NCI-H82 treated with DMSO at 0.1 percent for 48 hours (cell line): ENCODE measurements at regions not wholly inside any gene's neighbourhood (a gene's known extent, or its start where the extent isn't known, plus 50 kb on each side); places are given as distances from the start of the nearest gene placed in this dataset.
"Not testable (repeated sequence)": the region's sequence is repeated elsewhere in the genome, so short reads cannot be mapped to it uniquely, and the experiment has no call there.

Experiments used
- DNase-seq: peaks from one replicate; lab custom pipeline; 2025; ENCODE audit not compliant: unreplicated experiment; lab: John Stamatoyannopoulos, UW

DNA sequence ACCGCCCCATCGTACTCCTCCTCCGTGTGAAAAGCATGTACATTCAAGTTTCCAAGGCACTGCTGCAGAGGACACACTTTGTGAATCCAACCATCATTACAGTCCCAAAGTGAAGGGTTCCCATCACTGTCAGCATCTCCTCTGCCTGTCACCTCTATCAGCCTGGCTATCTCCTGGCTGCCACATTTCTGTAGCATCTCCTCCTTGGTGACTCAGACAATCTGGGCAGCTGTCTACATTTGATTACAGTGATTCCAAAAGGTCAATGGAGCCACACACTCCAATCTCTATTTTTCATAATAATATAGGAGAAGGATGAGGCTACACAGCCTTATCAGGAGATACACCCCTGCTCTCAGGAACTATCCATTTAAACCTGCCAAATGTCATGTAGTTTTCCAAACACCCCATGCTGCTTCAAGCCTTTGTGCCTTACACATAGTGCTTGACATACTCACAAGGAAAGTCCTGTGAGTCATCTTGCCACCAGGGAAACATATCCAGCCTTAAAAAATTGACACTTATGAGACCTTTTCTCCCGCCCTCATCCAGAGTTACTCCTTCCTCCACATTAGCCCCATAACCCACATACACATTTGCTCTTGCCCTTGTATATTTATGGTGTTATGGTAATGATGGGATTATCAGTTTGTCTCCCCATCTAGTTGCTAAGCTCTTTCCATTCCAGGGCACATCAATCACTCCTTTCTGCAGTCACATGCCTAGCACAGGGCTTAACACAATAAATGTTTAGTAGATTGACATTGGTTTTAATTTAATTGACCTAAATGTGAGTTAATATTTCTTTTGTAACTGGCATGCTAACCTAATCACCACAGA, 250.1 kb upstream of the CDH5 start:
- DNase-seq, result peak; percentile 73

DNA sequence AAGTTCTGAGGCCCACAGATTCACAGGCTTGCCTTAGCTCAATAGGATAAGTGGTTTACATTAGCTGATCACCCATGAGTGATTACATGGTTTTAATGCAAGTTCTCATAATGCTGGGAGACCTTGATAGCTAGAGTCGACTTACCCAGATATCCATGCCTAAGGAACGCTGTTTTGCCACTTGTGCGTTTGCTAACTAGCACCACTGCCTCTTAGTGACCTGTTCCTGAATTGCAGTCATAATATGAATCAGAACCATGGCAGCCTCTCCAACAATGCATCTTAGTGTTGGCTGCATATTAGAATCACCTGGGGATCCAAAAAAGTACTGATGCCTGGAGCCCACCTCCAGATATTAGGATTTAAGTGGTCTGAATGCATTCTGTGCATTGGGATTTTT, 251.1 kb upstream of the CDH5 start:
- DNase-seq, result peak; percentile 46

DNA sequence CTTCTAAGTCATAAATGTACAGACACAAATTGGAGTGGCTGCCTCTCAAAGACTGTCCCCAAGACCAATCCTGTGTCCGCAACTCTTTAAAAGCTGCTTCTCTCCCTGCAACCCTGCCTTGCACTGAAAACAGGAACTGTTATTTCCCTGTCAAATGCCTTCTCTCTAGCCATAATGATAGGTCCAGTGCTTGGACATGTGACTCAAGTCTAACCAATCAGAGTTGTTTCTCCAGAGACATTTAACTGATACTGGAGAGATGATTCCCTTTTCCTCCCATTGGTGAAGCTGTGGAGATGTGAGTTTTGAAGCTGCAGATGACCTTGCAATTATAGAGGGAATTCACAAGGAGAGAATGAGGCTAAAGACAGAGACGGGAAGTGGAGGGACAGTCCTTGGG, 253.3 kb upstream of the CDH5 start:
- no peak for DNase-seq

DNA sequence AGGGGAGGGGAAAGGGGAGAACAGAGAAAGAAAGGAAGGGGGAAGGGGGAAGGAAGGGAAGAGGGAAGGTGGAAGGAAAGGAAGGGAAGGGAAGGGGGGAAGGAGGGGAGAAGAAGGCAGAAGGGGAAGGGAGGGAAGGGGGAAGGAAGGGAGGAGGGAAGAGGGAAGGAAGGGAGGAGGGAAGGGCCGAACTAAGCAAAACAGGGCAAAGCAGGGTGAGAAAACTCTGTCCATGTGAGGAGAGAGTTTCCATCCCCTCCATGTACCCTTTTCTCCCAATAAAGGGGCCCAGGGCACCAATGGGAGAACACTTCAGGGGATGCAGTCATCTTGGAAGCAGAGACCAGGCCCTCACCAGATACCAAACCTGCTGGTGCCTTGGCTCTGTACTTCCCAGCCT, 256.8 kb upstream of the CDH5 start:
- DNase-seq, result no peak

DNA sequence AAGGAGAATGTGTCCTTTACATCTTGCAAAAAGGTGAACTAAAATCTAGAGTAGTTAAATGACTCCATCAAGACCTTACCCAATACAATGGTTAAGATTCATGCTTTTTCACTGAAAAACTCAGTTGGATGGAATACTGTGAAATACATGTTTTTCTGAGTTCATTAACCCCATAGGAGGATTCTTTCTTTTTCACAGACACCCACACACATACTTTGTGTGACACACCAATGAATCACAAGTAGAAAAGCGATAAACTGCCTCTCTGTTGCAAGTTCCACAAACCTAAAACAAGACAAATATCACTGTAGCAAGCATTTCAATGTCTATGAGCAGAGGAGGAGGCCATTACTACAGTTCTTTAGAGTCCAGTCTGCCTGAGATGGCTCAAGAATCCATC, 258.8 kb upstream of the CDH5 start:
- DNase-seq, result no peak

DNA sequence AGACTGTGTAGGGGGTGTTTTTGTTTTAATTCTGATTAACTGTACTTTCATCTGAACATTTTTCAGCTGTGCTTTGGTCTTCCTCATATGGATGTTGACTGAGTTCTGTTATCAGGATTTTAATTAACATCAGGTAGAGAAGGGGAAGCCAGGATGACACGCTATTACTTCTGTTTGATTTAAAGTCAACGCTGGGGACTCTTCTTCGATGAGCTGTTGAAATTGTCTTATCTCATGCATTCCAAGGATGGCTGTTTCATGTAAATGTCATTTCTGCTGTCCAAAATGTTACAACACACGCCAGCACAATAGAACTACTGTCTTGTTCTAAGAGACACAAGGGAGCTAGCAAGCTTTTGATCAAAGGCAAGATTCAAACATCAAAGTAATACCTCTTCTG, 263.3 kb upstream of the CDH5 start:
- no peak for DNase-seq

DNA sequence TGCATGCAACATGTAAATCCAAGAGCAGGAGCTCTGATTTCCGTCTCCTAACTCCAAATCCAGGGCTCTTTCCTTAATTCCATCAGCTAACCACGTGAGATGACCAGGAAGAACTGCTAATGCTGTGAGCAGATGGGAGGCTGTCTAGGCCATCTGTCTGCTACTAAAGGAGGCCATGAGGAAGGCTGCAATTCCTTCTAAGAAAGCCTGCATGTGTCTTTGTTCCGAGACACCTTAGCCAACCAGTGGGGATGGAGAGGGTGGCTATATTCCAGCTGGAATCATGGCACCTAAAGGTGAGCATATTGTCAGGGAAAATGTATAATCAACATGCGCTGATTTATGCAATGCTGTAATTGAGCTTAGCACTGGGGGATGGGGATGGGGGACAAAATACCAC, 267.2 kb upstream of the CDH5 start:
- DNase-seq, result peak; percentile 95

DNA sequence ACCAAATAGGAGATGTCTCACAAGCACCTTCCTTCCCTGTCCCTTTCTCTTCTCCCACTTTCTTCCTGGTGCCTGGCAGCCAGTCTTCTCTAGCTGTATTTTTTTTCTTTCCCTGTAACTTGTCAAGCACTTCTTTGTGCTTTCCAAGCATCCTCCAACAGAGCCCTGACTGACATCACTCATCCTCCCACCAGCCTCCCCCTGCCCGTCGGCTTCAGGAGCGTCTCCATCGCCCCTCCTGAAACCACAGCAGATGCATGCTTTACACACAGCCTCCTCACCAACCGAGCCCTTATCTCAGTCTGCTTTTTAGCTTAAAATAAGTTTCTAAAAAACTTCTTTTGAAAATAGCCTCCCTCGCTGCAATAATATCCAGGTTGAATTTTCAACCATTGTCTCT, 268.7 kb upstream of the CDH5 start:
- no peak for DNase-seq

DNA sequence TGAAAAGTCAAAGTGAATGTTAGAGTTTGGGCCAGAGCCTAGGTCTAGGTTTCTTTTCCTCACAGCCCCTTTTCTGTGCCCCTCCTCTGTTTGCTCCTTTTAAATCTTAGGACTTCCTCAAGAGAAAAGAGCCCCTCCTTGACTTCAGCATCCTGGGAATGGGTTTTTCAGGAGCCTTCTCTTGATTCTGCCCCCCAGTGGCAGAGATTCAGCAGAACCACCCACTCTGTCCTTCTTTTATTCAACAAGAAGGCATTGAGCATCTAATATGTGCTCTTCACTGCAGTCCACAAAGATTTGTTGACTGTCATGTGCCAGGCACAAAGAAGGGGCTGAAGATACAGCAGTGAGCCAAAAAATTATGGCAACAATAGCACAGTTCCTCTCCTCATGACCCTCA, 270.8 kb upstream of the CDH5 start:
- no peak for DNase-seq

DNA sequence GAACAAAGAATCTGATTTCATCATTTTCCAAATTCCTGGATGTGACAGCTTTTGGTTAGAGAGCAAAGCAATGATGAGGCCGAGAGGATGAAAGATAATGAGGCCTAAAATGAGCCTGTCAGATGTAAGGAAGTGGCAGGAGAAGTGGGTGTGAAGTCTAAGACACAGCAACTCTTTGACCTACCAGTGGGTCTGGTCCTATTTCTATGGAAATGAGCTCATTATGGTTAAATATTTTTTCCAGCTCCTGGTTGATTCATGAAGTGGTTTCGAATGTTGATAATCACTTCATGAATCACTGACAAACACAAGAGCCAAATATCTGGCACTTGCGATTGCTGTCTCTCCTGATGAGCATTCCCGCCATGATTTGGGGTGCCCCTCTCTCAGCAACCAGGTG, 273.3 kb upstream of the CDH5 start:
- no peak for DNase-seq

DNA sequence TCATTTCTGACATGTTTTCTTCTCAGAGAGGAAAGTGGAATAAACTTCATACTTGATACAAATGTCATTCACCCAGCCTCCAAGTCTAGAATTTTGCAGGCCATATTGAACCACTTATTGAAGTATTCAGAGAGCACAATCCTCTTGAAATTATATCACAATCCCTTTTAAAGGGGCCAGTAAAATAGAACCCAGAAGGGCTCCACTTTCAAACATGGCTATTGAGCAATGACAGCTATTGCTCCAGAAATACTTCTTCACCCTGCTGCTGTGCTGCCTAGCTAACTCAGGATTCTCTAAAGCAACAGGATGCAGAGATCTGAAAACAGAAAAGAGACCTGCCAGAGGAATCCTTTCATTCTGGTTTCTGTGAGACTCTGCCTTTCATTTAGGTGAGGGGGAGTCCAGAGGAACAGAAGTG, 275.0 kb upstream of the CDH5 start:
- DNase-seq, result no peak

DNA sequence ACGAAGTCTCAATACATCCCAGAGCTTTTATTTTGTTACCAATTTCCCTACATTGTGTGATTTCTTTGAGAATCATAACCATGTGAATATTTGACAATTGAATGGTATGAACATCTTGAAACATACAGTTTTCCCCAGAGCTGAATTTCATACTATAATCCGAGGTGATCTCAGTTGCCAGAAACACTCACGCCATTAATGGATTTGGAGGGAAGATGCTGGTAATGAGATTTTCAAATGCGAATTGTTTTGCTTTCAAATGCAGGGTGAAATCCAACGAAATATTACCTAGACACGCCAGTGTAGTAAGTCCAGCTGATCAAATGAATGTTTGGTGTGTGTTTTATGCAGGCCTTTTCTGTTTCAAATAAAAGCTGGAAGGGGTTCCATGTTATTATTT, 277.8 kb upstream of the CDH5 start:
- DNase-seq, result no peak

DNA sequence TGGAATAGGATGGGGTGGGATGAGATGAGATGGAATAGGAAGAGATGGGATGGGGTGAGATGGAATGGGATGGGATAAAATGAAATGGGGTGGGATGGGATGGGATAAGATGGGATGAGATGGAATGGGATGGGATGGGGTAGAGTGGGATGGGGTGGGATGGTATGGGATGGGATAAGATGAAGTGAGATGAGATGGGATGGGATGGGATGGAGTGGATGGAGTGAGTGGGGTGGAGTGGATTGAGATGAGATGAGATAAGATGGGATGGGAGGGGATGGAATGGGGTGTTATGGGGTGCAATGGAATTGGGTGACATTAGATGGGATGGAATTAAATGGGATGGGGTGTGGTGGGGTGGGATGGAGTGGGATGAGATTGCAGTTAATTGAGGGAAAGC, 279.2 kb upstream of the CDH5 start:
- no peak for DNase-seq

DNA sequence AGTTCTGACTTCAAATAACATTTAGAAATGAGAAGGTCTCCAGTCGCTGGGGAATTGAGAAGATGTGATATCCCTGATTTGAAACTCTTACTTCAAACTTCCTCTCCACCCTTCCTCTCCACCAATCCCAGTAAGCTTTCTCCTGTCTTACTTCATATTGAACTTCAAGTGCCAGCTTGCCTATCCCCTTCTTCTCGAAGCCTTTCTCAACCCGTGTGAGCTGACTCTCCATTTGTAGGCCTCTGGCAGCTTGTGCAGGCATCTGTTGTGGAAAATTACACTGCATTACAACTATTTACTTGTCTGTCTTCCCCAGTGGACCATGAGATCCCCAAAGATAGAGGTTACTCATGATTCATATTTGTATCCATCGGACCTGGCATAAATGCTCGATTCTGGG, 280.8 kb upstream of the CDH5 start:
- no peak for DNase-seq

DNA sequence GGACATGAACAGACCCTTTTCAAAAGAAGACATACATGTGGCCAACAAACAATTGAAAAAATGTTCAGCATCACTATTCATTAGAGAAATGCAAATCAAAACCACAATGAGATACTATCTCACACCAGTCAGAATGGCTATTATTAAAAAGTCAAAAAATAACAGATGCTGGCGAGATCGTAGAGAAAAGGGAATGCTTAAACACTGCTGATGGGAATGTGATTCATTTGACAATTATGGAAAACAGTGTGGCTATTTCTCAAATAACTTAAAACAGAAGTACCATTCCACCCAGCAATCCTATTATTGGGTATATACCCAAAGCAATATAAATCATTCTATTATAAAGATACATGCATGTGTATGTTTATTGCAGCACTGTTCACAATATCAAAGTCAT, 281.8 kb upstream of the CDH5 start:
- DNase-seq, result not testable (repeated sequence)

DNA sequence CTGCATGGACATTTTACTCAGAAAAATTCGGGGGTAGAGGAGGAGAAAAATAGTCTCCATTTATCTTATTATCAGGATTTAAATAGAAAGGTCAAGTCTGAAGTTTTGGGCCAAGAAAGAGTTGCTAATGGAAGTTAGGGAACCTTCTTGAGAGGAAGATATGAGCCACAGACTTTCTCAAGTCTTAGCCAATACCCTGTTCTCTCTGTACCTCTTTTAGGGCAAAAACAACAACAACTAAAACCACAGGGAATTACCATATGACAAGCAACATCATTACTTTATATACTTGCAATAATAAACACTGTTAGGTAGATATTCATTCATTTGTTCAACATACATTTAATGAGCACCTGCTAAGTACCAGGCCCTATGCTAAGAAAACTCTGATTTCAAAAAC, 282.2 kb upstream of the CDH5 start:
- no peak for DNase-seq

DNA sequence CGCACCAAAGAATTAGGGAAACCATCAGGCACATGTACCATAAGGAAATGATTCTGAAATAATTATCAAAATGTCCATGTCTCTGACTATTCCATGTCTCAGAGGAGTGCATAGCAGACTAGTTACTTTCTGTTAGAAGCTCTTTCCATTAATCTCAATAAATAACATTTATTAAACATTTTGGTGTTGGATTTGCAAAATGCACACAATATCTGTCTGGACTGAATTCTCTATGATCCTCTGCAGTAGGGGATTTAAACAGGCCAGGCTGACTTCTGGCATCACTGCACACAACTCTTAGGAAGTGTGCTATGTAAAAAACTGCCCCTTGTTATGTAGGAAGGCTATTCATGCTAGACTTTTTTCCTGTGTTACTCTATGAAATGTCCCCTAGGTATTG, 283.3 kb upstream of the CDH5 start:
- DNase-seq, result no peak

DNA sequence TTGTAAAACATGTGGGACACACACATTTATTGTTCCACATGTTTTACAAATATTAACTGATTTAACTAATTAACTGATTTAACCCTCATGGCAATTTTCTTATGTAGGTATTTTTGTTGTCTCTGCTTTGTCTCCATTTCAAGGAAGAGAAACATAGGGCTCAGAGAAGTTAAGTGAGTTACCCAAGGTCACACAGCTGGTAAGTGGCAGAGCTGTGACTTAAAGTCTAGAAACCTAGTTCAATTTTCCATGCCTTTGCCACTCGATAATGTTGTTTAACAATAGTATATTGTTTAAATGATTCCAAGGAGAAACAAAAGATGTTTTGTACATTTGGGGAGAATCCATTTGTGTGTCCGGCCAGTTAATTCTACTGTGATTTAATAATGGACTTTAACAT, 284.1 kb upstream of the CDH5 start:
- DNase-seq, result no peak

DNA sequence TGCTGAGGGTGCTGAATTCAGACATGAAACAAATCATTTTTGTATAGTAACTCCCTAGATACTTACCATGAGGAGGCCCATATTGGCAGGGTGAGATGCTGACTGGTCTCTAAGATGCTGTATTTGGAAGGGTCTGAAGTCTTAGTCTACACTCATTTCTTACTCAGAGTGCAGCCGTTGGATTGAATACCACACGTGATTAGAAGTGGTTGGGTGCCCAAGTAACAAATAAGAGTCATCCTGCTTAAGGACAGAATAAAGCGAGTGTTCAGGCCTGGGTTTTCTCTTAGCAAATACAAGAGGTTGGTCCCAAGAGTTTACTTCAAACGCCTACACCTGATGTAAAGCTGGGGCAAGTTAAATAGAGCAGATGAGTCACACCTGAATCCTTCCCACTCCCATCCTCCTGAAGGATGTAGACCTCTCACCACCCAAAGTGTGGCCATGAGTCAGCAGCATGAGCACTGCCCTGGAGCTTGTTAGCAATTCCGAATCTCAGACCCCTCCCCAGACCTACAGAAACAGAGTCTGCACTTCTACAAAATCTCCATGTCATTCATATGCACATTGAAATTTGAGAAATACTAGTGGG, 284.6 kb upstream of the CDH5 start:
- DNase-seq, result no peak

DNA sequence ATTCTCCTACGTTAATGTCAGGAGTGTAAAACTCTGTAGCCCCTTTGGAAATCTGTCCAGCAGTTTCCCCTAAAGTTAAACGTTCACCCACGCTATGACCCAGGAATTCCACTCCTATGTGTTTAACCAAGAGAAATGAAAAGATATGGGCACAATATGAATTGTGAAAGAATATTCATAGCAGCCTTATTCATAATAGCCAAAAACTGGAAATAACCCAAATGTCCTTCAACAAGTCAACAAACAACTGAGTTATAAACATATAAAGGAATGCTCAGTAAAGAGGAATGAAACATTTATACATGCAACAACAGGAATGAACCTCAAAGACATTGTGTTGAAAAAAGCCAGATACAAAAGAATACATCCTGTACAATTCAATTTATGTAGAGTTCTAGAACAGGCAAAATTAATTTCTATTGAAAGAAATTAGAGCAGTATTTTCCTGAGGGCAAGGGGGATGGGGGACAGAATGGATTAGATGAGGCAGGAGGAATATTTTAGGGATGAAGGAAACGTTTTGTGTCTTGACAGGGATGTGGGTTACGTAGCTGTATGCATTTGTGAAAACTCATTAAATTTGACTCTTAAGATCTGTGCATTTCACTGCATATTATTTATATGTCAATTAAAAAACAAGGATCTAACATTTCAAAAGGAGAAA, 286.7 kb upstream of the CDH5 start:
- DNase-seq, result no peak

DNA sequence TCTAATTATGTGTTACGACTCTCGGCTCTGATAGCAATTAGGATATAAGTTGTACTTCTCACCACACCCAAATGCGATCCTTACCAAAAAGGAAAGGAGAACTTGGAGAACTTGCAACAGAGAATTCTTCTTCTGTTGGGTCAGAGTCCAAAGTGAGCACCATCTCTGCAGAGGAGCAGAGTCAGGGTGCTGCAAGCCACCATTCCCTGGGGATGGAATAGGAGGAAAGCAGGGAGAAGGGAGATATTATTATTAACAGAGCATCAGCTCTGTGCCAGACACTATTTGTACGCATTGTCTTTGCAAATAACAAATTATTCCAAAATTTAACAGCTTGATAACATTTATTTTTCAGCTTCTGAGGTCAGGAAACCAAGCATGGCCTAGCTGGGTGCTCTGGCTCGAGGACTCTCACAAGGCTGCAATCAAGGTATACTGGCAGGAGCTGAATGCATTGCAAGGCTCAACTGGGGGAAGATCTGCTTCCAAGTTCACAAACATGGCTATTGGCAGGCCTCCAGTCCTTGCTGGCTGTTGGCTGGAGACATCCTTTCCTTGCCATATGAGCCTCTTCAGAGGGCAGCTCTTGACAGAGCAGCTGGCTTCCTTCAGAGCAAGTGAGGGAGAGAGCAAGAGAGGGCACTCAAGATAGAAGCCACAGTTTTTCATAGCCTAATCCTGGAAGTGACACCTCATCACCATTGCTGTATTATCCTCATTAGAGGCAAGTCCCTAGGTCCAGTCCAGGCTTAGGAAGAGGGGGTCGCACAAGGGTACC, 296.2 kb upstream of the CDH5 start:
- no peak for DNase-seq

DNA sequence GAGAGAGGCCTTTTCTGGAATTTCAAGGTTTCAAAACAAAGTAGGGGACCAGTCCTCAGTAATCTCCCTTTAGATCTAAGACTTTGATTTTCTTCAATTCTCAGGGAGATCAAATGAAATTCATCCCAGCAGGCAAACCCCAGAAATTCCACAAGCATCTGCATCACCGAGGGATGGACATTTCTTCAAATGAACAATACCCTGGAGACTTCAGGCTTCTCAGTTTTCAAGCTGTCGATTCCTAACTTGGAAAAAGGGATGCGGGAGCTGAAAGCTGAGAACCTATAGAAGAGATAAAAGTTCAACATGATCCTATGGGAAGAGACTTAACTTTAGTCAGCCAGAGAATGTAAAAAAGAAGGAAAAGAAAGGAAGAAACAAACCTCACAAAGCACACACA, 296.9 kb upstream of the CDH5 start:
- no peak for DNase-seq
